Keratinocyte (primary cell): ENCODE measurements at regions not wholly inside any gene's neighbourhood (a gene's known extent, or its start where the extent isn't known, plus 50 kb on each side); places are given as distances from the start of the nearest gene placed in this dataset.

Source experiments
- EZH2 ChIP-seq: IDR thresholded peaks from one replicate; pipeline ENCODE4 v1.6.1; 2012; ENCODE audit warnings: inconsistent platforms, mild to moderate bottlenecking, low read length, moderate library complexity
- TF ChIP-seq, protein P1 (sequence below), 3 experiments: IDR thresholded peaks in 1 of 3; conservative IDR thresholded peaks in 1 of 3; optimal IDR thresholded peaks in 1 of 3; 2 replicates in 2 of 3; 3 replicates in 1 of 3; pipeline versions ENCODE3 to v1.5.1; 2011; ENCODE audit warnings: low read length in 3 of 3, mild to moderate bottlenecking in 3 of 3, moderate library complexity in 2 of 3, control low read depth in 1 of 3, inconsistent platforms in 1 of 3; ENCODE audit not compliant: insufficient read depth in 2 of 3; ENCODE audit errors: extremely low read depth in 1 of 3

DNA sequence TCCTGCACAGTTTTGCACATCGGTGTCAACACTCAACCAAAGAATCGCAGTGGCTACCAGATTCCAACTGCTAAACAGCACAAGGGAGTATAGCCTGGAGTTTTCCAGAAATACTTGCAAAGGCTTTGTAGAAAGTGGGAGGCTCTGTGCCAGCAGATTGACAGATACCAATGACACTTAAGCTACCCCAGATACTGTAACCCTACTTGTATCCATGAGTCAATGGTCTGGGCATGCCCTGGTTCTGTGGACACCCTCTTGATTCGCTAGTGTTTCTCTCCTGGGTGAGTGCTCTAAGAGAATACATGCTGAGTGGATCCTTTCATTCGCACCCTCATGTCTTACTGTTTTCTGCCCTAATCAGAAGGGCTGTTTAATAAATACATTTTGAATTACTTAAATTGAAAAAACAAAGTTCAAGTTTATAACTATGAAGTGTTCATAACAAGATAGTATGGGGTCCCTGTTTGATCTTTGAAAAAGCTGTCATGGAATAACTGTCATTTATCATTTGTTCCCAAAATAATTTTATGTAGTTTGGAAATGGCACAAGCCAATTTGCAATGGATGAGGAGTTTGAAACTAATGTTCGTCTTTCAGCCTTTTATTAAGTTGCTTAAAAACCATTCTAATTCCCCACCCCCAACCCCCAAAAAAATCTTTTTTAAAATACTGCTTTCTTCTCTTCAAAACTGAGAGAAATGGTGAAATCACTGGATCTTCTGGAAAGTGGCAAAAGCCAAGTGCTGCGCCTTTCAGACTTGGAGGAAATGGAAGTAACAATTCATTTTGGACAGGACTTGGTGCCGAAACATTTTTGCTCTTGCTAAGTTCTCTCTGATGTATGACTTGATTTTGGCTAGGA, 600.5 kb upstream of the TENM4 start:
- TF ChIP-seq, protein P1, sequence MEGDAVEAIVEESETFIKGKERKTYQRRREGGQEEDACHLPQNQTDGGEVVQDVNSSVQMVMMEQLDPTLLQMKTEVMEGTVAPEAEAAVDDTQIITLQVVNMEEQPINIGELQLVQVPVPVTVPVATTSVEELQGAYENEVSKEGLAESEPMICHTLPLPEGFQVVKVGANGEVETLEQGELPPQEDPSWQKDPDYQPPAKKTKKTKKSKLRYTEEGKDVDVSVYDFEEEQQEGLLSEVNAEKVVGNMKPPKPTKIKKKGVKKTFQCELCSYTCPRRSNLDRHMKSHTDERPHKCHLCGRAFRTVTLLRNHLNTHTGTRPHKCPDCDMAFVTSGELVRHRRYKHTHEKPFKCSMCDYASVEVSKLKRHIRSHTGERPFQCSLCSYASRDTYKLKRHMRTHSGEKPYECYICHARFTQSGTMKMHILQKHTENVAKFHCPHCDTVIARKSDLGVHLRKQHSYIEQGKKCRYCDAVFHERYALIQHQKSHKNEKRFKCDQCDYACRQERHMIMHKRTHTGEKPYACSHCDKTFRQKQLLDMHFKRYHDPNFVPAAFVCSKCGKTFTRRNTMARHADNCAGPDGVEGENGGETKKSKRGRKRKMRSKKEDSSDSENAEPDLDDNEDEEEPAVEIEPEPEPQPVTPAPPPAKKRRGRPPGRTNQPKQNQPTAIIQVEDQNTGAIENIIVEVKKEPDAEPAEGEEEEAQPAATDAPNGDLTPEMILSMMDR (optimal IDR thresholded peaks at IDR 0.05 in 1 of 3, IDR thresholded peaks at IDR 0.05 in 1 of 3, conservative IDR thresholded peaks at IDR 0.05 in 1 of 3; ENCODE audit: extremely low read depth in 1 of 3, insufficient read depth in 2 of 3, low read length in 3 of 3), result no peak
- no peak for TF ChIP-seq EZH2
